ENCODE measurements at regions not wholly inside any gene's neighbourhood (a gene's known extent, or its start where the extent isn't known, plus 50 kb on each side); places are given as distances from the start of the nearest gene placed in this dataset.

- FAIRE-seq, result no peak
These were observed 132.2 kb upstream of the CDH4 start for GRCh38 chr20:61119794-61120410.

- FAIRE-seq, result no peak
These were observed 131.2 kb upstream of the CDH4 start for GRCh38 chr20:61120595-61121515.

- FAIRE-seq, result no peak
These were observed 130.4 kb upstream of the CDH4 start for GRCh38 chr20:61121661-61122060.

GRCh38 chr20:61123286-61123685 is 128.8 kb upstream of the CDH4 start:
- FAIRE-seq, result no peak

- no peak for FAIRE-seq
These were observed 128.2 kb upstream of the CDH4 start for GRCh38 chr20:61123751-61124368.

GRCh38 chr20:61125076-61125475 is 127.0 kb upstream of the CDH4 start:
- FAIRE-seq, result no peak

- FAIRE-seq, result no peak
These were observed 126.4 kb upstream of the CDH4 start for GRCh38 chr20:61125546-61126180.

- no peak for FAIRE-seq
These were observed 125.5 kb upstream of the CDH4 start for GRCh38 chr20:61126369-61127195.

- FAIRE-seq, result no peak
These were observed 124.6 kb upstream of the CDH4 start for GRCh38 chr20:61127311-61128039.

- FAIRE-seq, result no peak
These were observed 123.3 kb upstream of the CDH4 start for GRCh38 chr20:61128701-61129269.

- no peak for FAIRE-seq
These were observed 122.8 kb upstream of the CDH4 start for GRCh38 chr20:61129311-61129710.

- no peak for FAIRE-seq
These were observed 121.9 kb upstream of the CDH4 start for GRCh38 chr20:61130156-61130555.

GRCh38 chr20:61131944-61132343 is 120.1 kb upstream of the CDH4 start:
- FAIRE-seq, result no peak

GRCh38 chr20:61133611-61134010 is 118.5 kb upstream of the CDH4 start:
- FAIRE-seq, result no peak

GRCh38 chr20:61134296-61135030 is 117.6 kb upstream of the CDH4 start:
- no peak for FAIRE-seq

- FAIRE-seq, result no peak
These were observed 116.8 kb upstream of the CDH4 start for GRCh38 chr20:61135266-61135665.

- FAIRE-seq, result no peak
These were observed 116.1 kb upstream of the CDH4 start for GRCh38 chr20:61135968-61136367.

- FAIRE-seq, result no peak
These were observed 113.5 kb upstream of the CDH4 start for GRCh38 chr20:61138566-61138965.

GRCh38 chr20:61139031-61139430 is 113.0 kb upstream of the CDH4 start:
- no peak for FAIRE-seq

- FAIRE-seq, result no peak
These were observed 111.5 kb upstream of the CDH4 start for GRCh38 chr20:61140576-61140975.

GRCh38 chr20:61146023-61146422 is 106.0 kb upstream of the CDH4 start:
- FAIRE-seq, result no peak

Data from islet of Langerhans (tissue), 1 donor.